HG03139 (cell line): ENCODE measurements at regions not wholly inside any gene's neighbourhood (a gene's known extent, or its start where the extent isn't known, plus 50 kb on each side); places are given as distances from the start of the nearest gene placed in this dataset.
A peak's percentile ranks its signal among the peaks of the same experiment; 100 is the strongest.
"Not testable (repeated sequence)": the region's sequence is repeated elsewhere in the genome, so short reads cannot be mapped to it uniquely, and the experiment has no call there.

Source experiments
- ATAC-seq: cut with Tn5 transposase; IDR thresholded peaks from one replicate; pipeline ENCODE4 v1.9.1; 2021; ENCODE audit not compliant: unreplicated experiment

DNA sequence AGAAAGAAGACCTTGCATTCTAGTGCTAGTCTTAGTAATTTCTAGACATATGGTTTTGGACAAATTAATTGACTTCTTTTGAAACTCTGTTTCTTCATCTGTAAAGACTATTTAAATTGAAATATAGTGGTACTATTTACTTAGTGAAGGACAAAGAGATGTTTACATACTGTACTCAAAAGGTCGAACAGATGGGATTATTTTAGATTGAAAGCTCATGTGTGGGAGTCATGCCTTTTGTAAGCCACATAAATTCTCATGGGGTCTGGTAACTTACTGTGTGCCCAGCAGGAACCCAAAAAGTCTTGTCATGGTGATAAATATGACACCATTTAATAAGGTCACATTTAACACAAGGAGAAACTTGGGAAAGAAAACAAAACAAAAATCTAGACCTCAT, 368.2 kb upstream of the CITED2 start:
- no peak for ATAC-seq

DNA sequence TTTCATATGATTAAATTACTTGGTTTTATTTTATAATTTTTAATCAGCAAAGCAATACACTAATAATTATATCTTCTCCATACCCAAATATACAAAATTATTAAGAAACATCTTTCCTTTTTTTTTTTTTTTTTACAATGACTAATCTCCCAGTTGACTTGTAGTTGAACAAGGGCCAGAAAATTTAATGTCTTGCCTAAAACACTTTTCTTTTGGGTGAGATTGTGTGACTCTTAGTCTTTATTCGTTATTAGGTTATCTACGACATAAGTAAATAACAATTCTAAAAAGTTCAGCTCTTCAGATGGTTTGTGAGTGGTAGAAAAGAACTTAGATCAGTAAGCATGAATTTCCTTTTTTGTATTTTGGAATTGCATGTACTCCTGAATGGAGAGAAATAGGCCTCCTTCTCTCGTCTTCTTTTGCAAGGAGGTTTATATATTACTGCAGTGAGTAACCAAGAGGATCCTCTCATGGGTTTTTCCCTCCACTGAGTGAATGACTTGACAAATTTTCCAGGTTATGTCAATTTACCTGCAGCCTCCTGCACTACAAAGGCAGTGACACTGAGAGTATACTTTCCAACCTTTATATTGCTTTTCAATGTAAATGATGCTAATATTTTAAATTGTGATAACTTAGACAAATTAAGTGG, 364.5 kb upstream of the CITED2 start:
- no peak for ATAC-seq

DNA sequence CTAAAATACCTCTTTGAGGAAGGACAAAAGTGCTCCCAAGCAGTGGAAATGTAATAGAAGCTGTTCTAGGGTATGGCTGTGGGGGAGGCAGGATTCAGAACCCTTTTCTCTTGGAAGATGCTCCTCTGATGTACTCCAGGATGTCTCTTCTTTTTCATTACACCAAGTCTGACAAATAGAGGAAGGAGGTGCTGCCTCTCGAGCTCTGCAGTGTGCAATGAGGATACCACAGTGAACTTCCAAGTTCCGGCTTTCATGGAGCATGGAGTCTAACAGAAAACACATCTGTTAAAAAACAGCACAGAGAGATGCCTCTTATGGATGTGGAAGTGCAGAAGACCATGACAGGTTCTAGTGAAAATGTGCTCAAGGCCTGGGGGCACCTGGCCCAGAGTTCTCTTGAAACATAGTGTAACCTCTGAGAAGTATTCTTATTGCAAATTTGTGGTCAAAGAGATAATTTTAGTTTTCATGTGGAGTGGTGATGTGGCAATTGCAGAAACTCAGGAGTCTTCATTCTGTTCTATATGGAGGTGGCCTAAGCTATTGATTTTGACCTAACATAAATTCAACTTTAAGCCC, 362.0 kb upstream of the CITED2 start:
- peak; percentile 68 for ATAC-seq

DNA sequence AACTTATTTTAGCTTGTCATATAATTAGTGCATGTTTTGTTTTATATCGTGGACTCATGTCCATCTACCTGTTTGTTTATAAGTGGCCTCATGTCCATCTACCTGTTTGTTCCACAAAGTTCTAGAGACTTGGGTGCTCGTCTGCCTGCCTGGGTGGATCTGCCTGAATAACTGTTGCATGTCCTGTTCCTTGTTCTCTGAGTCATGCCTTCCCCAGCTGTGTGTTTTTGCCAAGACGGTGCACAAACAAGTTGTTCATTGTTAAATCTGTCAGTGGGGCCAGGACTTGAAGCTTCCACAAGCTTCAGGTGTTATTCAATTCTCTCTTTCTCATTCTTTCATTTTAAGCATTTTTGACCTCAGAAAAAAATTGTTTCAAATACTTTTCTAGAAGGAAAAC, 358.0 kb upstream of the CITED2 start:
- no peak for ATAC-seq

DNA sequence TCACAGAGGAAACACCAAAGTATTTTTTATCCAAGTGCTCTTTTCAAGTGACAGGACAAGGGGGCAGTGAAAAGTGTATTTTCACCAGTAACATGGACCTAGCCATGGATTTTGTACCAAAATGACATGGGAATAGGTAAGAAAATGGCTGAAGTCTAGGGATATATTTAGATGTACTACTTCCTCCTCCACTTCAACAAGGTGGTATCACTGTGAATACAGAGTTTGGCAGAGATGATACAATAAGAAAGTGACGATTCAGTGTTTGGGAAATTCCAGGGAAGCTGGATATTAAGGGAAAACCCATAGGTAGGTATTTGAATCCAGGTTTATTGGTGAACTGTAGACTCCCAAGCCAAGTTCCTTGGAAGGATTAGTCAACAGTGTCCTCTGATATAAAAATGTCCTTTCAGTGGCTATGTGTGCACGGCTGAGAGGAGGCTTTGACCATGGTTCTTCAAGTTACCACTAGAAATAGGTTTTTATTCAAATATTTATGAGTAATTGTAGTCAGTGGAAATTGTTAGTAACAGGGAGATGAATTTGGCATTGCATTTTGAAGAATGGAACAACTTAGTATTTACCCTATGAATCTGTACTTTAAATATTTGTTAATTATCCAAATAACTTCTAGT, 356.0 kb upstream of the CITED2 start:
- ATAC-seq = no peak

DNA sequence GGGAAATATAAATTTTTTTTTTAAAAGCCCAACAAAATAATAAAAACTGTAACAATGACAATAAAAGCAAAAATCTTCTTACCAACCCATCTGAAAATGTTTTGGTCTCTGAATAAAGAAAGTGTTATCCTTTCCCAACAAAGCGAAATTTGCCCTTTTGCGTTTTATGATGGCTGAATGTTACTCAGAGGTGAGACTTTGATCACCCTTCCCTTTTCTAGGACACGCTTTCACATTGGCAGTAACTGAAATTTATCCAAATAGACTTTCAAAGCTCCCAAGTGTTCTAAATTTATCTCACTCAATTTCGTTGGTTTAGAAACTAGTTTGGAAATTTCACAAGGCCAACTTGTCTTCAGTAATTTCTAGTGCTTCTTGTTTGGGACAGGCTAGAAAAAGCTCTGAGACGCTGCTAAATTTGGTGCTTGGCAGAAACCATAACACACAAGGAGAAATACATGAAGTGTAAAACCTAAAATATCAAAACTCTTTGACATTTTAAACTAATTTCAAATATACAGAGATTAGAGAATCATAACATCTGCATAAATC, 354.5 kb upstream of the CITED2 start:
- no peak for ATAC-seq

DNA sequence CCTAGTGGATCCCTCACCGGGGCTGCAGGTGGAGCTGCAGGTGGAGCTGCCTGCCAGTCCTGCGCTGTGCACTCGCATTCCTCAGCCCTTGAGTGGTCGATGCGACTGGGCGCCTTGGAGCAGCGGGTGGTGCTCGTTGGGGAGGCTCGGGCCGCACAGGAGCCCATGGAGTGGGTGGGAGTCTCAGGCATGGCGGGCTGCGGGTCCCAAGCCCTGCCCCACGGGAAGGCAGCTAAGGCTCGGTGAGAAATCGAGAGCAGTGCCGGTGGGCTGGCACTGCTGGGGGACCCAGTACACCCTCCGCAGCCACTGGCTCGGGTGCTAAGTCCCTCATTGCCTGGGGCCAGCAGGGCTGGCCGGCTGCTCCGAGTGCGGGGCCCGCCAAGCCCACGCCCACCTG, 351.8 kb upstream of the CITED2 start:
- ATAC-seq = not testable (repeated sequence)

DNA sequence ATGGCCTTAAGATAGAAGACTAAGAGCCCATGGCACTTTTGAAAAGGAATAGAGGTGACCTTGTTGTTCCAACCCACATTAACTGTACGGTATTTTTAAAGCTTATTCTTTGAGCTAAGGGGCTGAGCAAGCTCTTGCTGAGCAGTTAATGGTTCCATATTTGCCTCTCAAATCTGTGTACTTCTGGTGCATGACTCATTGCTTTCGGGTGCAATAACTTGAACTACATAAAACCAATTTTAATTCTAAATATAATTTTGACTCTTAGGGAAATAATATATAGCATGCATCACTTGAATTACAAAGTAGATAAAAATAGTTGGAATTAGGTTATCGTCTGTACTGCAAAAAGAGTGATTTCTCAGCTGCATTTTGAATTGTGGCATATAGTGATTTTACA, 348.1 kb upstream of the CITED2 start:
- ATAC-seq = no peak

DNA sequence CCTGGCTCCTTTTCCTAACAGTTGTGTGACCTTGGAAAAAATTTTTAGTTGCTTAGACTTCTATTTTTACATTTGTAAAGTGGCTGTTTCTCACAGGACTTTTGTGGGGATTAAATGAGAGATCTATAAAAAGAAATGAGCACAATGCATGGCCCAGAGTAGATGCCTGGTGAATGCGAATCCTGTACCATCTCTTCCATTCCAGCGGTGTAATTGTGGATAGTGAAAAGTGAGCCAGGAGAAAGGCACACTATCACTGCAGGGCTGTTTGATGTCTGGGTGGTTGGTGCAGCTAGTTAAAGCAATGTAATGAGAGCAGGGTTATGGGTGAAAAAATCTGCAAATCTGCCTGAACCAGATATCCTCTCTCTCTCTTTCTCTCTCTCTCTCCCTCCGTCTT, 347.5 kb upstream of the CITED2 start:
- no peak for ATAC-seq

DNA sequence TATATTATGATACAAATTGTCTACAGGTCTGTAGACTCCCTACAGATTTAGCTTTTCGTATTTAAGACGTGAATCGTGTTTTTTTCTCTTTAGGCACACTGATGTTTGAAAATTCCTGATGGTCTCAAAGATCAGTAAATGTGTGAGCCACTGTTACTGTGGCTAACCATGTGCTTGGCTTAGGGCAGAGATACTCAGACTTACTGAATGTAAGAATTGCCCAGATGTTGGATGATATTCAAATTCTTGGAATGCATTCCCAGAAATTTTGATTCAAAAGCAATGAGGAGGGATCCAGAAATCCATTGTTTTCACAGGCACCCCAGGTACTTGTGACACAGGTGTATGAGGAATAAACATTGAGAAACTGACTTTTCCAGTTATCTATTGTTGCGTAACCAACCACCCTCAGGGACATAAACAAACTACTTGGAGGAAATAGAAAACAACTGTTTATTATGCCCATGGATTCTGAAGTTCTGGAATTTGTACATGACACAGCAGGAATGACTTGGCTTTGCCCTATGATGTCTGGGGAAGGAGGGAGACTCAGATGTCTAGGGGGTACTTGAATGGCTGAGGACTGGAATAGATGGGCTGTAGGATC, 339.6 kb upstream of the CITED2 start:
- no peak for ATAC-seq

DNA sequence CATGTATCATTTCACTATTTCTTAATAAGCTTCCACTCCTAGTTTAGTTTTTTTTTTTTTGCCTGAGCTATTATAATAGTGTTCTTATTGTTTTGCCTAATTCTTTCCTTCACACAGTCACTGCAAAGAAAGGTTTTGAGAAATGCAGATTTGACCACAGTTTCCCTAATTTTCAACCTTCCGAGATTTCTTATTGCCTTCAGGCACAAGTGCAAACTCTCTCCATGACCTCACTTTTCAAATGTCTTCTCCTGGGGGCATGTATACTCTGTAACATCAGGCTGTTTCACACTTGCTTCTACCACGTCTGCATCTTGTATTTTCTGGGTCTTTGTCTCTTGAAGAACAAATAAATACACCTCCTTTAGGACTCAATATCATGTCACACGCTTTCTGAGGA, 339.0 kb upstream of the CITED2 start:
- ATAC-seq = no peak

DNA sequence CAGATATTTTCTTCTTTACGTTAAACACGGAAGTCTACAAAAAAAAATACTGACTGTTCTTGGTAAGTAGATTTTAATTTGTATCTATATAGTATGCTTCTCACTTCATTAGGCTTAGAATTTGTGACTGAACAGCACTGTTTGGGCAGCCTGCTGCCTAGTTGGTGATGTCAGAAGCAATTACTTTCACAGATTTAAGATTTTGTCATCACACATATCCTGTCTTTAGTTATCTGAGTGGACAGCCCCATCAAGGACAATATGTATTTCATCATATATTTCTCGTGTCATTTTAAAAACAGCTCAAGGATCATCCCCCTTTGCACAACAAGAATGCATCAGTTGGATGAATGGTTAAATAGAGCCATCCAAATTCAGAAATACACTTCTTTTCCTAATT, 338.4 kb upstream of the CITED2 start:
- no peak for ATAC-seq

DNA sequence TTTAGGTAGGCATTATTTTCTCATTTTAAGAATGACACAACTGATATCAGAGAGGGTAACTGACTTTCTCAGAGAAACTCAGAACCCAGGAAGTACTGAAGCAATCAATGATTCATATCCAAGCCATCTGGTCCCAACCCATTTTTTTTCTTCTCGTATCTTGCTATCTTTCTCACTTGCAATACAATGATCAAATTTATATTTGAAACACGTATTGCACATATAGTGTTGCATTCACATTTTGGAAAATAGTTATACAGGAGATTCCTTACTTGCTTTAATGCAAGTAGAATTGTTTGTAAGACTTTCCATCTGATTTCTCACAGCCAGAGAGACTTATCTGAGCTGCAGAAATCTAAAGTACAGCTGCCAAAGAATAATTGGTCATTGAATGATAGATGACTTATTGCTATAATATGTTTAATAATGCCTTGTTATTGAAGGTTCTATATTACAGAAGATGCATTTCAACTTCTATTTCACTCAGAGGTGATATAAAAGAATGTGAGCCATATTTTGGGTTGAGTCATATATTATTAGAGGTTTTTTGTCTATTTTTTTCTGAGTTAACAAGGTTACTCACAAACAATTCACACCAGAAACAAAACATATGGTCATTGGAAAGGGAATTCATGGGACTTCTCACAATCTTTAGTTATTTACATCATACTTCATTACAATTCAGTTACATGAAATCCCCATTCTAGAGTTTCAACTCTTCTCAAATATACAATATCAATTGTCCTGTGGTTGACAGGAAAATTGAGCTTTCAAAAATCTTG, 337.5 kb upstream of the CITED2 start:
- no peak for ATAC-seq

DNA sequence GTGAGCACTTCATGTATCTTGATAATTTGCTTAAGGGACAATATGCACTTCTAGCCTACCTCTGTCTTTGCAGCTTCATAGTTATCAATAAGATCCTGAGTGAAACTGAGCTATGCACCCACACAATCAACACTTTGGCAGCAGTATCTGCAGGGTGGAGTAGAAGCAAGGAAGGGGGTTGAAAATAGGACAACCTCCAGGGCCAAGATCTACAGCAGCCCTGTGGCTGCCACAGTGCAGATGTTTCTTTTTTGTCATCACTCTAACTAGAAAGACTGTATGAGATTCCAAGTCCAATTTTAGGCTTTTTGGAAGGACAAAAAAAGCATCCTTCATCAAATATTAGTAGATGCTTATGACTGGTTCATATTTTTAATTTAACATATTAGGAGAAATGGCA, 336.1 kb upstream of the CITED2 start:
- ATAC-seq = no peak

DNA sequence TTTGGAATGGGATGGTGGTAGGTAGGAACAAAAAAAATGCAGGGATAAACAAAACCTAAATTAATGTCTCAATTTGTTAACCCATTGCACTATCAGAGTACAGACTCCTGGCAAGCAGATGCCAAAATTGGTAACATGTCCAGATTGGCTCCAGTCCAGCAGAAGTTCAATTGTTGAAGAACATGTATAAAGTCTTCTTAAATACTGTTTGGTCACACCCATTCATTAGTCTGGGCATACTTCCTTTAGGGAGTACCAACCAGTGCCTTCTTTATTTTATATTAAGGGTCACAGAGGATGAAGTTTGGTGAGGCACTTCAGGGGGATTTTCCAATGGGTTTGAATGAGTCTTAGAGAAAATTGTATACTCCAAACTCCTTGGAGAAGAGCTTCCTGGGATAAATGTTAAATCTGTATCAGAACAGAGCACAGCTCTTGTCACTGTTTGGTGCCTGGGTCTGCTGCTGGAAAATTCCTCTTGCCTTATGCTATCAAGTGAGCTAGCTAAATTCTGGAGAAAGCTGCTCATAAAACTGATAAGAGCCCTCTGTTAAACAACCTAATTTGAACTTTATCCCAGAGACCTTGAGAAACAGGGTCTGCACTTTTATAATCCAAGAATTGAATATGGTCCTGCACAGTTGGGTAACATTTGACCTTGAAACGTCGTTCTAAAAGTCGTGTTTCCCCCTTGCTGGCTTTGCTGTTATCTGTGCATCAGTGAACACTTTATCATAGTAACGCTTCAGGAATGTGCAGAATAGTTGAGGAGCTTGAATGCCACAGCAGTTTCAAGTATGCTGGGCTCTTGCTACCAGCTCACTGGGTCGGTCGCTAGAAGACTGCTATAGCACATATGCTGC, 334.1 kb upstream of the CITED2 start:
- no peak for ATAC-seq

DNA sequence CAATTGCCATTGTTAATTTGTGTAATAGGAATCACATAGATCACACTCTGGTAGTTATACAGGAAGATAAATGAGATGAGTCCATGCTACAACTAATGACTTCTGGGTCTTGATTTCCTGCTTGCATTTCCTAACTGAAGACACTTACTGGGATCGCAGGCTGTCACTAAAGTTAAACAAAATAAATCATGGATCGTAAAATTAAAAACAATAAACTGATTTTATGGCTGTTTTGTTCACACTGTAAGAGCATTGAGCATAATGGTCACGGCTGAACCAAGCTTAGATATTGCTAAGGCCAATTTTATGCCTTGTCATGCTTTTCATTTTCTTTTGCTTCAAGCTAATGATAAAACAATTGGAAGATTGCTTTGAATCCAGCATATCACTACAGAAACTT, 332.5 kb upstream of the CITED2 start:
- no peak for ATAC-seq

DNA sequence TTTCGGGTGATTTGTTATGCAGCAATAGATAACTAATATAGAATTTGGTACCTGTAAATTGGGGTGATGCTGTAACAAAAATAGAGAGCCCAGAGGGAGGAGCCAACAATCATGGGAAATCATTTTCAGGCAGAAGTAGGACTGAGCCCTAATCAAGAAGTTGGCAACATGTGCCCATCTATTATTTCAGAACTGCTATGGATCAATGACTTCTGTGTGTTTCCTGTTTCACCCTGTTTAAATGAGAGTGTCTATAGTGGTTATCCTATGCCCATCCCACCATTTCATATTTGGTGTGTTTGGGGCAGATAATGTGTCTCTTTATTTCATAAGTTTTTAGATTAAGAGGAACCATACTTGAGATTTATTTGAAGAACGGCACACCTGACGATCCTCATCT, 330.8 kb upstream of the CITED2 start:
- ATAC-seq = no peak

DNA sequence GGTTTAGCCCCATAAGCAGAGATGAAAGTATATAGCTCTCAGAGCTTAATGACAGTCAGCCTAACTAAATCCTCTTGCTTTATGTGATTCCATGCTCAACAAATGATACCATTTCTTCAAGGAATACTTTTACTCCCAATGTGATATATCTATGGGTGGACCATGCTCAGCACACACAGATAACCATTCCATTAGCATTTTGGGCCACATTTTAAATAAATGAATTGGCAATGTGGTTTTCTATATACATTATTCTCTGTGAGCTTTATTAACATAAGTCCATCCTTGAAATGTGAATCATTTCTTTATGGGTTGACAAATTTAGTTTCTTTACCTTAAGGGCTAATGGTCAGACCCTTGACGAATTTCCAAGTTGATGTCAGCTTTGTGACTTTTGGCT, 329.3 kb upstream of the CITED2 start:
- ATAC-seq = no peak

DNA sequence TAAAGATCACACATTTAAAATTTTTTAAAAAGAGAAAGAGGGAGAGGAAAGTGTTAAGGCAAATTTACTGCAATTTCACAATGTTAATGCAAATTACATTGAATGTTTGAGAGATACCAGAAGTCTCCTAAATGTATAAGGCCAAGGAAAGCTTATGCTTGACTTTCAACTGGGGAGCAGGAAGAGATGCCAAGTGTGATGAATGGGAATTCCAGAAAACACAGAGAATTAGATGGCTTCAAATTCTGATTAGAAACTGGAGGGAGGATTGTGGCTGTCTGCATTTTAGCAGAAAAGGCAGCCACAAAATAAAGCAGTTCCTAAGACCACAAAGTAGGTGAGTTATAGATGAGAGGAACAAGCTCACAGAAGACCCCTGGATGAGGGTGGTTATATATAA, 328.3 kb upstream of the CITED2 start:
- no peak for ATAC-seq

DNA sequence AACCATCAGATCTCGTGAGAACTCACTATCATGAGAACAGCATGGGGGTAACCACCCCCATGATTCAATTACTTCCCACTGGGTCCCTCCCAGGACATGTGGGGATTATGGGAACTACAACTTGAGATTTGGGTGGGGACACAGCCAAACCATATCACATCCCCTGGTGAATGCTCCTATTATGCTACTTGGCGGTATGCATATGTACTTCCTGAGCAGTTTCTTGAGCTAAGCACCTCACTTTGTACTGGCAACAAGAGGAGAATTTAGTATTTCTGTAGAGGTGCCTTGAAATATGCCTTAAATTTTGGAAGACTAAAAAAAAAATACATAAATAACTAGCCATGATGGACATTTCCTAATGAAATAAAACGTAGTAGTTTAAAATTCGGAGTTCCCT, 327.2 kb upstream of the CITED2 start:
- ATAC-seq = no peak
